ENCODE measurements at regions not wholly inside any gene's neighbourhood (a gene's known extent, or its start where the extent isn't known, plus 50 kb on each side); places are given as distances from the start of the nearest gene placed in this dataset.
"Not testable (repeated sequence)": the region's sequence is repeated elsewhere in the genome, so short reads cannot be mapped to it uniquely, and the experiment has no call there.

- in situ Hi-C loops (cut with MboI; ENCODE audit: low pct_unique_long_range_greater_than_20kb, low sequenced_read_pairs, unreplicated experiment): no loop called here
- DNase-seq (ENCODE audit: low spot score): no peak
- TF ChIP-seq CTCF (IDR thresholded peaks at IDR 0.05; ENCODE audit: extremely low read depth, insufficient read depth, missing control alignments): no peak
Measured at GRCh38 chr10:33588974-33589600, 254.6 kb upstream of the NRP1 start.

- DNase-seq (ENCODE audit: low spot score); in situ Hi-C loops (cut with MboI; ENCODE audit: low pct_unique_long_range_greater_than_20kb, low sequenced_read_pairs, unreplicated experiment): not testable (repeated sequence)
Measured at GRCh38 chr10:33584596-33584995, 250.1 kb upstream of the NRP1 start.

GRCh38 chr10:33579996-33580395 lies 245.5 kb upstream of the NRP1 start:
- no peak for DNase-seq (ENCODE audit: low spot score)
- in situ Hi-C loops (cut with MboI; ENCODE audit: low pct_unique_long_range_greater_than_20kb, low sequenced_read_pairs, unreplicated experiment): no loop called here
- TF ChIP-seq CTCF (IDR thresholded peaks at IDR 0.05; ENCODE audit: extremely low read depth, insufficient read depth, missing control alignments): no peak

GRCh38 chr10:33573606-33574005 lies 239.1 kb upstream of the NRP1 start:
- in situ Hi-C loops (cut with MboI; ENCODE audit: low pct_unique_long_range_greater_than_20kb, low sequenced_read_pairs, unreplicated experiment): no loop called here
- no peak for DNase-seq (ENCODE audit: low spot score)
- no peak for TF ChIP-seq CTCF (IDR thresholded peaks at IDR 0.05; ENCODE audit: extremely low read depth, insufficient read depth, missing control alignments)

- no peak for TF ChIP-seq CTCF (IDR thresholded peaks at IDR 0.05; ENCODE audit: extremely low read depth, insufficient read depth, missing control alignments)
- no peak for DNase-seq (ENCODE audit: low spot score)
- in situ Hi-C loops (cut with MboI; ENCODE audit: low pct_unique_long_range_greater_than_20kb, low sequenced_read_pairs, unreplicated experiment): no loop called here
Measured at GRCh38 chr10:33571616-33572015, 237.1 kb upstream of the NRP1 start.

GRCh38 chr10:33570495-33570894 lies 236.0 kb upstream of the NRP1 start:
- in situ Hi-C loops (cut with MboI; ENCODE audit: low pct_unique_long_range_greater_than_20kb, low sequenced_read_pairs, unreplicated experiment): no loop called here
- DNase-seq (ENCODE audit: low spot score): no peak
- TF ChIP-seq CTCF (IDR thresholded peaks at IDR 0.05; ENCODE audit: extremely low read depth, insufficient read depth, missing control alignments): no peak

- in situ Hi-C loops (cut with MboI; ENCODE audit: low pct_unique_long_range_greater_than_20kb, low sequenced_read_pairs, unreplicated experiment): no loop called here
- DNase-seq (ENCODE audit: low spot score): no peak
Measured at GRCh38 chr10:33569702-33570101, 235.2 kb upstream of the NRP1 start.

More at GRCh38 chr10:33569702-33570101, 235.2 kb upstream of the NRP1 start:
- no peak for TF ChIP-seq CTCF (IDR thresholded peaks at IDR 0.05; ENCODE audit: extremely low read depth, insufficient read depth, missing control alignments)
